ENCODE measurements at regions not wholly inside any gene's neighbourhood (a gene's known extent, or its start where the extent isn't known, plus 50 kb on each side); places are given as distances from the start of the nearest gene placed in this dataset.

DNA sequence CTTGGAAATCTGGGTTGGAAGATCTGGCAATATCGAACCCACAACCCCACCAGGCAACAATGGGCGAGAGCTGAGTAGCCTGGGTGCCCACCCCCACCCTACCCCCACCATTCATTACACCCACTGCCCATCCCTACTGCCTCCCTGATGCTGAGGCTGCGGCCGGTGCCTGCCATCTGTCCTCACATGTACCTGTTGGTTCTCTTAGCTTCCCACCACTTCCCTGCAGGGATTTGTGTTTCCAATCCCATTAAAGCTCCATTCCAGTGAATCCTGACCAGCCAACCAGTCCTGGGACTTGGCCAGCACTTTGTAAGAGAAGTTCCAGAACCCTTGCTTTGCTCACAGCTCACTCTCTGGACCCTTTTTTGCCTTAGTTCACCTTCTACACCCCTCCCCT is 163.0 kb upstream of the SH3BP4 start:
- peaks cover 18% of the 10 kb centered on the region for H3K27me3 Mint-ChIP-seq
- H3K4me3 Mint-ChIP-seq = no peak overlapping the region
- no peaks in the 10 kb centered on the region for H3K4me1 Mint-ChIP-seq (ENCODE audit: low read depth)
- H3K27ac Mint-ChIP-seq = no peak overlapping the region
- peaks cover 7% of the 10 kb centered on the region for H3K9me3 Mint-ChIP-seq
- peaks cover 3% of the 10 kb centered on the region for H3K36me3 Mint-ChIP-seq (ENCODE audit: low read depth)

DNA sequence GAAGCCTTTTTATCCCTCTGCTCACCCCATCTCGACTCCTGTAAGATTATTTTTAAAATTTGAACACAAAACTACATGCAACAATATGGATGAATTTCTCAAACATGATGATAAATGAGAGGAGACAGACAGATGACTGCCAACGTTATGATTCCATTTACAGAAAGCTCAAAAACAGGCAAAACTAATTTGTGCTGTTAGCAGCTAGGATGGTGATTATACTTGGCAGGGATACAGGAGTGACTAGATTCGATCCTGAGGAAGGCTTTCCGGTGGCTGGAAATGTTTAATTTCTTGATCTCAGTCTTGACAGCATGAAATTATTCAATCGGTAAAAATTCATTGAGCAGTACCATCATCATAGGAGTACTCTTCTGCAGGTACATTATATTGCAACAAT is 163.4 kb upstream of the SH3BP4 start:
- Mint-ChIP-seq H3K27me3 (peaks cover 22% of the 10 kb centered on the region), H3K4me1 (ENCODE audit: low read depth) (no peaks in the 10 kb centered on the region), H3K36me3 (ENCODE audit: low read depth) (peaks cover 7% of the 10 kb centered on the region), H3K9me3 (peaks cover 12% of the 10 kb centered on the region), H3K4me3 (no peak overlapping the region), H3K27ac (no peak overlapping the region)

DNA sequence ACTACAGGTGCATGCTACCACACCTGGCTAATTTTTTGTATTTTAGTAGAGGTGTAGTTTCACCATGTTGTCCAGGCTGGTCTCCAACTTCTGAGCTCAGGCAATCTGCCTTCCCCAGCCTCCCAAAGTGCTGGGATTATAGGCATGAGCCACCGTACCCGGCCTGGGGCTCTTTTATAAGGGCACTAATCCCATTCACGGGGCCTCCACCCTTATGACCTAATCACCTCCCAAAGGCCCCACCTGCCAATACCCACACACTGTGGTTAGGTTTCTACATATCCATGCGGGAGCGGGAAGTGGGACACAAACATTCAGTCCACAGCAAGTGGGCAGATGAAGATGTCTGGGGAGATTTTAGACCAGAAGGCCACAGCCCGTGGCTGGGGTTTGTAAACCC is 164.7 kb upstream of the SH3BP4 start:
- H3K27ac Mint-ChIP-seq = no peak overlapping the region
- H3K27me3 Mint-ChIP-seq = peaks cover 25% of the 10 kb centered on the region
- H3K4me1 Mint-ChIP-seq (ENCODE audit: low read depth) = no peaks in the 10 kb centered on the region
- H3K36me3 Mint-ChIP-seq (ENCODE audit: low read depth) = peaks cover 7% of the 10 kb centered on the region
- H3K9me3 Mint-ChIP-seq = peaks cover 23% of the 10 kb centered on the region
- H3K4me3 Mint-ChIP-seq = no peak overlapping the region

DNA sequence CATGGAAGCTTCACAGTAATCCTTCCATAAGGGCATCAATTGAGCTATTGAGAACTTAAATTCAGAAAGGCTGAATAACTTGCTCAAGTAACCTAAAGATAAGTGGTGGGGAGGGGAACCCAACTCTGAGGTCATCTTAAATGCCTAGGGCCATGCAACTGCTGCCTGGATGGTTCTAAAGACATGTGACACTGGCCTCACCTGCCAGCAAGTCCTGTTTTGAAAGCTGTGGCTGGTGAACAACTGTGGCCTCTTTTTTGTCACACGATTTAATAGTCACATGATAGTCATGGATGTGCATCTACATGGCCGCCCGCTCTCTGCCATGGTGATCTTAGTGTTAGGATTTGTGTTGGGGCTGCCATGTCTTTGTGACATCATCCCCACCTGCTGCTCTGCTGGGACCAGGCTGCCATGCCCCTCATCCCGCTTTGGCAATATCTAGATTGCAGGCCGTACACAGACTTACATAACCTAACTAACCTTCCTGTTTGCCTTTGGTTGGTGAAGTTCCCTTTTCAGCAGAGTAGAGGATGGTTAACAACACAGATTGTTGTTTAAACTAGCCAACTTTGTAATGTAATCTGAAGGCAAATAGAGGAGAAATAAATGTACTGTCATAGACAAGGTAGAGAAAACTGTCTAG is 177.9 kb upstream of the SH3BP4 start:
- Mint-ChIP-seq H3K27me3 (peaks cover 15% of the 10 kb centered on the region), H3K4me3 (no peak overlapping the region), H3K9me3 (no peaks in the 10 kb centered on the region), H3K36me3 (ENCODE audit: low read depth) (no peaks in the 10 kb centered on the region), H3K27ac (no peak overlapping the region), H3K4me1 (ENCODE audit: low read depth) (no peaks in the 10 kb centered on the region)

DNA sequence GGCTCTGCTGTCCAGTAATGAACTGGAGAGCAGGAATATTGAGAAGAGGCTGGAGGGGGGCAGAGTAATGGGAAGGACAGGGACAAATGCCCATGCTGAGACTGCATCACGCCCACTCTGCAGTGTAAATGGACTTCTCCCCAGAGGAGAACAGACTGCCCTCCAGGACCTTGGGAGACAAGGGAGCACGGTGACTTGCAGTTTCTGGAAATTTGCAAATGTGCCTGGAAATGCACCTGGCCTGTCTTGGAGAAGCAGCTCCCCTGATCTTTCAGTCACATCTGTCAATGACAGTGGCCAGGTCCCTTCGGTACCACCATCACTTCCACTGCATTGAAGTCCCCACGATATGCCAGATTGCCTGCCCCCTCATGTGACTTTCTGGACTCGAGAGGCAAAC is 178.7 kb upstream of the SH3BP4 start:
- Mint-ChIP-seq H3K4me3 (no peak overlapping the region), H3K27ac (no peak overlapping the region), H3K27me3 (peaks cover 15% of the 10 kb centered on the region), H3K36me3 (ENCODE audit: low read depth) (no peaks in the 10 kb centered on the region), H3K4me1 (ENCODE audit: low read depth) (no peaks in the 10 kb centered on the region), H3K9me3 (no peaks in the 10 kb centered on the region)

DNA sequence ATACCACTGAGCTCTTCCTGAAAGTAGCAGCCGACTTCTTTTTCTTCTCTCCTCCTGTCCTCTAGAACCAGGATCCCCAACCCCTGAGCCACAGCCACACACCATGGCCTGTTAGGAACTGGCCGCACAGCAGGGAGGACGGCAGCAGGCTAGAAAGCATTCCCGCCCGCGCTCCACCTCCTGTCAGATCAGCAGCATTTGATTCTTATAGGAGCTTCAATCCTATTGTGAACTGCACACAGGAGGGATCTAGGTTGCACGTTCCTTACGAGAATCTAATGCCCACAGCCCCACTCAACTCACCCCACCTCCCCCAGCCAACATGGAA is 179.1 kb upstream of the SH3BP4 start:
- Mint-ChIP-seq H3K27ac (no peak overlapping the region), H3K4me3 (no peak overlapping the region), H3K27me3 (peaks cover 15% of the 10 kb centered on the region), H3K4me1 (ENCODE audit: low read depth) (no peaks in the 10 kb centered on the region), H3K36me3 (ENCODE audit: low read depth) (no peaks in the 10 kb centered on the region), H3K9me3 (no peaks in the 10 kb centered on the region)

DNA sequence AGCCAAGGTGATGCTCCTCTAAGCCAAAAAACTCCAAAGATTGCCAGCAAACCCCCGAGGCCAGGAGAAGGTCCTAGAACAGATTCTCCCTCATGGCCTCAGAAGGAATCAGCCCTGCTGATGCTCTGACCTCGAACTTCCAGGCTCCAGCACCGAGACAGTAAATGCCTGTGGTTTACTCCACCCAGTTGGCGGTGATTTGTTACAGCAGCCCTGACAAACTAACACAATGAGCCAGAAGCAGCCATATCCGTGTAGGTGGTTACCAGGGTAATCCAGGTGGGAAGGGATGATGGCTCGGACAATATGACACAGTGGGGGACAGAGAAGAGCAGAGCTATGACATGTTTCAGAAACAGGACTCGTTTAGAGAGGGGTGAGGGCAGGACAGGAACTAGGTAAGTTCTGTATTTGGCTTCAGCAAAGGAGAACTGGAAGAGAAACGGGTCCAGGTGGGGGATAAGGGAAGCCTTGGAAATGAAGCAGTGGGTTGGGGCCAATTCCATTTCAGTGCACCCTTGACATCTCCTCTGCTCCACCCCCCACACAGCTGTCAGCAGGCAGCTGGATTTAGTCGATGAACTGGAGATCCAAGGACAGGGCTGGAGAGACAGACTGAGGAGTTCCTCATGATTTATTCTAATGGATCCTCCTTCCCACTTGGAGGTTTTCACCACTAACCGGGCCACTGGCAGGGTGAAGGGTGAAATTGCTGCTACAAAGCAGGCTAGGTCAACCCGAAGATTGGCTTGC is 179.7 kb upstream of the SH3BP4 start:
- H3K27me3 Mint-ChIP-seq = peaks cover 15% of the 10 kb centered on the region
- no peaks in the 10 kb centered on the region for H3K9me3 Mint-ChIP-seq
- H3K36me3 Mint-ChIP-seq (ENCODE audit: low read depth) = no peaks in the 10 kb centered on the region
- no peak overlapping the region for H3K27ac Mint-ChIP-seq
- H3K4me3 Mint-ChIP-seq = no peak overlapping the region
- H3K4me1 Mint-ChIP-seq (ENCODE audit: low read depth) = no peaks in the 10 kb centered on the region

DNA sequence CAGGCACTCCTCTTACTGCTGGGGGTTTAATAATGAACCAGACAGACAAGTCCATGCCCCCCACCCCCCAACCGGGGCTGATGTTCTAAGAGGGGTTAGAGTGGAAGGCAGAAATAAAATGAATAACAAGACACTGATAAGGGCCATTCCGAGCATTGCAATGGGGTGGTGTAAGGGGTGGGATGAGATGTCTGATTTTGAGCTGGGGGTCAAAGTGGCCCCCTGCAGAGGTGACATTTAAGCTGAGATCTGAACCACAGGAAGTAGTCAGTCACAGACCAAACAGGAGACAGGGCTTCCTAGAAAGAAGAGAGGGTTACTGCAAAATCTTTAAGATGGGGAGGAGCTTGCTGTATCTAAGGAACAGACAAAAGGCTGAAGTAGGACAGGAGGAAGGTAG is 180.6 kb upstream of the SH3BP4 start:
- peaks cover 10% of the 10 kb centered on the region for H3K27me3 Mint-ChIP-seq
- H3K4me1 Mint-ChIP-seq (ENCODE audit: low read depth) = no peaks in the 10 kb centered on the region
- no peak overlapping the region for H3K4me3 Mint-ChIP-seq
- H3K27ac Mint-ChIP-seq = no peak overlapping the region
- no peaks in the 10 kb centered on the region for H3K36me3 Mint-ChIP-seq (ENCODE audit: low read depth)
- no peaks in the 10 kb centered on the region for H3K9me3 Mint-ChIP-seq

DNA sequence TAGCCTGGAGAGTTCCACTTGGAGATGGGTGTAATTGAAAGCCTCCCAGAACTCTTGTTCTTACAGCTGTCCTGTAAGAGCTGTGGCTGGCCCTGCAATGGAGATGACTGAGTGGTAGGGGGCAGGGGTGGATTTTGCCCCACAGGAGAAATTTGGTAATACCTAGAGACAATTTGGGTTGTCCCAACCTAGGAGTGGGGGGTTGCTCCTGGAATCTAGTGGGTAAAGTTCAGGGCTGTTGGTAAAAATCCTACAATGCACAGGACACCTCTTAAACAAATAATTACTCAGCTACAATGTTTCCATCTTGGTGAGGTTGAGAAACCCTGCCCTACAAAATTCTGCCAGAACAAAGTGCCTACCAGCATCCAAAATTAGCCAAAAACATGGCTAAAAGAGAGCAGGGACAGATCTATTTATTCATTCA is 181.1 kb upstream of the SH3BP4 start:
- Mint-ChIP-seq H3K4me3 (no peak overlapping the region), H3K27me3 (peaks cover 12% of the 10 kb centered on the region), H3K9me3 (no peaks in the 10 kb centered on the region), H3K27ac (no peak overlapping the region), H3K36me3 (ENCODE audit: low read depth) (no peaks in the 10 kb centered on the region), H3K4me1 (ENCODE audit: low read depth) (no peaks in the 10 kb centered on the region)

DNA sequence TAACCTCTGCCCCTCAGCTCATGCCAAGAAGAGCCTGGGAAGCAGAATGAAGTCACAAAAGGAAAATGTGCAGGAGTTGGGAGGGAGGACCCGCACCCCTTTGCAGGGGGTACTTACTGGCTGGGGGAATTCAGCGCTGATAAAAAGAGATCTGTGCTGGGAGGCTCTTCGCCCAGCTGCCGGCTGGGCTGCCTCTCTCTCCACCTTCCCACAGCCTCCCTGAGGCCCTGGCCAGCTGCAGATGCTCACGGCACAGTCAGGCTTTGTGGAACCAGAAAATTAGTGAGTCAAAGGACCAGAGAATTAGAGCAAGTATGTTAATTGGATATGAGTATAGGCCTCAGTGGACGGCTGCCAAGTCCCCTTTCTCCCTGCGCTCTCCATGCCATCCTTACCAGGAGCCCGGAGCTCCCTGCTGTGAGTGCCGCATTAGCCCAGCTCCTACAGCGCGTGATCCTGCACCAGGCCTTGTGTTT is 181.7 kb upstream of the SH3BP4 start:
- peaks cover 18% of the 10 kb centered on the region for H3K27me3 Mint-ChIP-seq
- H3K4me3 Mint-ChIP-seq = no peak overlapping the region
- H3K27ac Mint-ChIP-seq = no peak overlapping the region
- no peaks in the 10 kb centered on the region for H3K36me3 Mint-ChIP-seq (ENCODE audit: low read depth)
- no peaks in the 10 kb centered on the region for H3K9me3 Mint-ChIP-seq
- no peaks in the 10 kb centered on the region for H3K4me1 Mint-ChIP-seq (ENCODE audit: low read depth)

DNA sequence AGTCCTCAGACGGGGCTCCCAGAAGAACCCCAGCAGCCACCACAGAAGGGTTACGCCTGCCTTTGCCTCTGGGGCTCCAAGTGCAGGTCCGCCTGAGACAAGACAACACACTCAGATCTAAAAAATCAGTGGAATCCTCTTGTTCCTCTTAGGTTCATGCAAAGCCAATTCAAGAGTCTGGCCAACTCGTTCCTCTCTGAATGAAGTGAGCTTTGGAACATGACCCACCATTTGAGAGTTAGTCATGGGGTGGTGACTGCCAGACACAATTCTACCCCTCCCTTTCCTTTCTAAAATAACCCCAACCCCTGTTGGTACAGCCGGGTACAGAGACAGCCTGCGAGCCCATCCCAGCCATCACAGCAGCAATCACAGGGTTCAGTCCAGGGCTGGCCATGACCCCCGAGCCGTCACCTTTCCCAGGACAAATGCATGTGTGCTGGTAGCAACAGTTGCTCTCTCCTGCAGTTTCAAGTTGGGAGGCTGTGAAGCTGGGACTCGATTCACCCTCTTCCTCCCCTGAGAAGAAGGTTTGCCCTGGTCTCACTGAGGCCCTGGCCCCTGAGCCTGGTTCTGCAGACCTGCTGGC is 183.1 kb upstream of the SH3BP4 start:
- H3K36me3 Mint-ChIP-seq (ENCODE audit: low read depth) = no peaks in the 10 kb centered on the region
- no peak overlapping the region for H3K4me3 Mint-ChIP-seq
- H3K27ac Mint-ChIP-seq = no peak overlapping the region
- H3K9me3 Mint-ChIP-seq = no peaks in the 10 kb centered on the region
- H3K27me3 Mint-ChIP-seq = peaks cover 18% of the 10 kb centered on the region
- no peaks in the 10 kb centered on the region for H3K4me1 Mint-ChIP-seq (ENCODE audit: low read depth)

DNA sequence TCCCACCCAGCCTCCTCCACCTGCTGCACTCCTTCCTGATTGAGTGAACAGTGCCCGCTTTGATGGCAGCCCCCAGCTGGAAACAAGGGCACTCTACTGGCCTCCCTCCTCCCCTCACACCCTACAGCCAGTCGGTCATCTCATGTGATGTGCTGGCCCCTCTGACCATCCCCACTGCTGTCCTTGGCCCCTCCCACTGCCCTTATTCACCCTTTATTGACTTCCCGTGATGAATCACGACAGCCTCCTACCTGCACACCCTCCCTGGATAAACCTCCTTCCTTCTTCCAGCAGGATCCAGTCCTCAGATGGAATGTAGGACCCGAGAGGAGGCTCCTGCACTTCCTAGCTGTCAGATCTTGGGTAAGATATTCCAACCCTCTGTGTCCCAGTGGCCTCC is 186.5 kb upstream of the SH3BP4 start:
- Mint-ChIP-seq H3K4me1 (ENCODE audit: low read depth) (no peaks in the 10 kb centered on the region), H3K4me3 (no peak overlapping the region), H3K9me3 (peaks cover 7% of the 10 kb centered on the region)

DNA sequence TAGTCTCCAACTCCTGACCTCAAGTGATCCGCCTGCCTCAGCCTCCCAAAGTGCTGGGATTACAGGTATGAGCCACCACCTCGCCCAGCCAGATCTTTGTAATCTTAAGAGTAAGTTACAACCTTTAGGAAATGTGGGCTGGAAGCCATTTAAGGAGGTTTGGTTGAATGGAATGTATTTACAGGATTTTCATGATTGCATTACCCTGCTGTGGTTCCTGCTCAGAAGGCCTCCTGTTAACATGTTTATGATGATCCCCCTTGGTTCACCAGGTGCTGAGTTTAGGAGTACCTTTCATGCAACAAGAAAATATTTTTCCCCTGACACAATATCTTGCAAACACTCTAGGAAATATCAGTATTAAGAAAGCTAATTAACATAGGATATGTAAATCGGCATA is 187.4 kb upstream of the SH3BP4 start:
- Mint-ChIP-seq H3K4me1 (ENCODE audit: low read depth) (no peaks in the 10 kb centered on the region), H3K27ac (no peak overlapping the region), H3K36me3 (ENCODE audit: low read depth) (no peaks in the 10 kb centered on the region), H3K27me3 (peaks cover 18% of the 10 kb centered on the region), H3K9me3 (peaks cover 7% of the 10 kb centered on the region), H3K4me3 (no peak overlapping the region)

More for the DNA sequence above, 186.5 kb upstream of the SH3BP4 start:
- no peaks in the 10 kb centered on the region for H3K36me3 Mint-ChIP-seq (ENCODE audit: low read depth)
- no peak overlapping the region for H3K27ac Mint-ChIP-seq
- peaks cover 20% of the 10 kb centered on the region for H3K27me3 Mint-ChIP-seq

DNA sequence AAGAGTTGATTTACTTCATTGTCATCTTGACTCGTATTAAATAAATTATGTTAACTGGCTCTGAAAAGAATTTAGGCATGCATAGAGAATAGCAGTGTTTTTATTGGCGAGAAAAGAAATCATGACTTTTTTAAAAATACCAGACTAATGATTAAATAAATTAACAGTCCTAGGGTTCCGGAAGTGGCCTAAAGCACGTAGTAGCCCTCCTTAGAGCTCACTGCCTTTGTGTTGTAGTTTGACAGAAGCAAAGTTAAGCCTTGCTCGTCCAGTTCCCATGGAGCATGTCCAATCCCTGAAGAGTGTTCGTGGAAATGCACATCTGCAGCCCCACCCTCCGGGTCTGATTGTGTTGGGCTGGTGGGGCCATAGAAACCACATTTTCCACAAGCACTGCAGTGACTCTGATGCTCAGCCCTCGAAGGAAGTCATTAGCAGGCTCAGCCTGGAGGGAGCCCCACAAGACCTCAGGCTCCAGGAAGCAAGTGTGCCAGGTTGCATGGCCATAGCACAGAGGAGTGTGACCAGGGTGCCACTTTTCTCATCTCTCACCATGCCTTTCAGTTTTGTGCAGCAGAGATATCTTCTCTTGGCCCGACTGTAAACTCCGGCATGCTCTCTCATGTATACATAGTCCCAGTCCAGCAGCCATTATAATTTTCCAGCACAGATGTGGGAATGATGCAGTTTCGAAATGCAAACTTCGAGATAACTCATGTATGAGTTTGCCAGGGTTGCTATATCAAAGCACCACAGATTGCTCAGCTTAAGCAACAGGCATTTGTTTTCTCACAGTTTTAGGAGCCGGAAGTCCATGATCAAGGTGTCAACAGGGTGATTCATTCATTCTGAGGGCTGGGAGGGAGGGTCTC is 188.6 kb upstream of the SH3BP4 start:
- Mint-ChIP-seq H3K36me3 (ENCODE audit: low read depth) (no peaks in the 10 kb centered on the region), H3K27ac (no peak overlapping the region), H3K27me3 (peaks cover 23% of the 10 kb centered on the region), H3K4me1 (ENCODE audit: low read depth) (no peaks in the 10 kb centered on the region), H3K9me3 (peaks cover 10% of the 10 kb centered on the region), H3K4me3 (no peak overlapping the region)

DNA sequence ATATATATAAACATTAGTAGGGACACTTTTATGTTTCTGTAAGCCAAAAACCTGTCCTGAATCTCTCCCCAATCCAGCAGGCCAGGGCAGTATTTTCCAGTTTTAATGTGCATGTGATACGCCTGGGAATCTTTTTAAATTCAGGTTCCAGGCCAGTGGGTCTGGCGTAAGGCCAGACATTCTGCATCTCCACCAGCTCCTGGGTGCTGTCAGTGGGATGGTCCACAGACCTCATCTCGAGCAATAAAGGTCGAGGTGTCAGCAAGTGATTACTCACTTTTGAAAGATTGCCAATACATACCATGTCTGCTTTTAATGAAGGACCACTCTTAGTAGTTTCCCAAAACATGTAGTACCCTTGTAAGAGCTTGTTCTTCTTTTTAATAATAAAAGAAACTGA is 189.9 kb upstream of the SH3BP4 start:
- Mint-ChIP-seq H3K27ac (no peak overlapping the region), H3K4me1 (ENCODE audit: low read depth) (no peaks in the 10 kb centered on the region), H3K4me3 (no peak overlapping the region), H3K9me3 (peaks cover 11% of the 10 kb centered on the region), H3K27me3 (peaks cover 28% of the 10 kb centered on the region), H3K36me3 (ENCODE audit: low read depth) (no peaks in the 10 kb centered on the region)

Measured in stimulated activated naive CD8-positive, alpha-beta T cell treated with anti-CD3 and anti-CD28 coated beads, Interleukin-15, Interleukin-2, amounts not matched to agents 100 ng/mL and 50 ng/mL, for 24 hours (primary cell).